MCF 10A (cell line): ENCODE measurements at regions not wholly inside any gene's neighbourhood (a gene's known extent, or its start where the extent isn't known, plus 50 kb on each side); places are given as distances from the start of the nearest gene placed in this dataset.

Experiments
- BruUV-seq: library from RNA; stranded (reverse); fragments of 400-500 nt; replicated peaks from 2 replicates; lab custom pipeline; 2021; lab: Mats Ljungman, UMichigan
- CTCF ChIA-PET: fragments of 300-600 bp; sonication (Branson Sonifier 250); formaldehyde crosslinking; extraction: SDS; loops from one replicate; lab custom pipeline; 2021; ENCODE audit warnings: antibody characterized with exemption, inconsistent platforms; lab: Yijun Ruan, JAX
- POLR2A ChIA-PET: fragments of 300-600, 350-650 bp; sonication (Branson Sonifier 250); formaldehyde crosslinking; extraction: SDS; loops from one replicate; lab custom pipeline; 2020; ENCODE audit warnings: antibody characterized with exemption, inconsistent platforms; lab: Yijun Ruan, JAX
- DNase-seq: peaks from one replicate; pipeline ENCODE4 v3.0.0-alpha.2; 2018; ENCODE audit not compliant: unreplicated experiment
- H3K27ac Mint-ChIP-seq: one replicate; pipeline ENCODE4 v1.8.0; 2022; ENCODE audit warnings: mild to moderate bottlenecking, low read depth, mixed read lengths; ENCODE audit not compliant: unreplicated experiment
- H3K27me3 Mint-ChIP-seq: one replicate; pipeline ENCODE4 v1.8.0; 2022; ENCODE audit warnings: mixed read lengths; ENCODE audit not compliant: insufficient read depth, unreplicated experiment
- H3K36me3 Mint-ChIP-seq: one replicate; pipeline ENCODE4 v1.8.0; 2022; ENCODE audit warnings: mild to moderate bottlenecking, moderate library complexity, mixed read lengths; ENCODE audit not compliant: insufficient read depth, unreplicated experiment
- H3K4me1 Mint-ChIP-seq: one replicate; pipeline ENCODE4 v1.8.0; 2022; ENCODE audit warnings: mixed read lengths; ENCODE audit not compliant: insufficient read depth, unreplicated experiment
- H3K4me3 Mint-ChIP-seq: one replicate; pipeline ENCODE4 v1.8.0; 2022; ENCODE audit warnings: mild to moderate bottlenecking, moderate library complexity, mixed read lengths; ENCODE audit not compliant: unreplicated experiment
- H3K9me3 Mint-ChIP-seq: one replicate; pipeline ENCODE4 v1.8.0; 2022; ENCODE audit warnings: mixed read lengths; ENCODE audit not compliant: unreplicated experiment
- CTCF ChIP-seq: fragments of 200-600 bp; IDR thresholded peaks from one replicate; pipeline ENCODE4 v1.8.0; 2022; ENCODE audit warnings: antibody characterized with exemption, mild to moderate bottlenecking; ENCODE audit not compliant: unreplicated experiment
- intact Hi-C: fragments of 100-400 bp; cut with micrococcal nuclease; formaldehyde crosslinking; loops from 2 replicates; pipeline ENCODE4 v1.14.1; 2022

- CTCF ChIA-PET = interaction anchor here (0.9 kb wide), 1 partner anchor 159 kb away, joined by 3 read pairs; no protein-coding TSS in a partner anchor
- Mint-ChIP-seq H3K27me3 (no peaks in the 10 kb centered on the region), H3K36me3 (no peaks in the 10 kb centered on the region), H3K4me1 (no peaks in the 10 kb centered on the region), H3K9me3 (no peaks in the 10 kb centered on the region), H3K27ac (no peak overlapping the region), H3K4me3 (no peak overlapping the region)
- DNase-seq = no peak
- POLR2A ChIA-PET = no interaction called here
- intact Hi-C loops = no loop called here
- TF ChIP-seq CTCF = no peak
- no TSS peak for BruUV-seq
Observed at GRCh38 chr2:153360239-153360638, 118.3 kb downstream of the RPRM start.

DNA sequence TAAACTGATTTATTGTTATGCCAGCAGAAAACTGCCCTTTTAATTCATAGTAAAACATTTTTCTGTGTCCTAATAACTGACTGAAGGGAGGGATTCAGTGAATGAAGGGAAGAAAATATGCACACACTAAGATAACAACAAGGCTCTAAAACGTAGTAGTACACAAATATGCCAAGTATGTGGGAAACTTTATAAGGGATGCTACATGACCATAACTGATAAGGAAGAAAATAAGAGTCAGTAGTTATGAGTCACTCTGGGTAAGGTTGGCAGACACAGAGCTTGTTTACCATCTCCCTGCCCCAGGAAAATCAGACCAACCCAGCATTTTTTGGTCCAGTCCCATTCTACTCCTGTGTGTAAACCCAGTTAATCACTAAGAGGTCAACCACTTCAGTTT, 124.2 kb downstream of the RPRM start:
- no peak for DNase-seq
- intact Hi-C loops = no loop called here
- no peaks in the 10 kb centered on the region for H3K27me3 Mint-ChIP-seq
- H3K27ac Mint-ChIP-seq = no peak overlapping the region
- TF ChIP-seq CTCF = no peak
- no peaks in the 10 kb centered on the region for H3K9me3 Mint-ChIP-seq
- H3K4me1 Mint-ChIP-seq = peaks cover 7% of the 10 kb centered on the region
- CTCF ChIA-PET = no interaction called here
- BruUV-seq = no TSS peak
- POLR2A ChIA-PET = no interaction called here
- no peak overlapping the region for H3K4me3 Mint-ChIP-seq
- H3K36me3 Mint-ChIP-seq = no peaks in the 10 kb centered on the region

GRCh38 chr2:153349603-153350002, 129.0 kb downstream of the RPRM start:
- Mint-ChIP-seq H3K9me3 (no peaks in the 10 kb centered on the region), H3K27me3 (no peaks in the 10 kb centered on the region), H3K27ac (no peak overlapping the region), H3K4me3 (no peak overlapping the region), H3K36me3 (no peaks in the 10 kb centered on the region), H3K4me1 (peaks cover 5% of the 10 kb centered on the region)
- ChIA-PET POLR2A (no interaction called here), CTCF (interaction anchor here (0.6 to 2.0 kb wide), 5 partner anchors 22 to 607 kb away, joined by 3 to 11 read pairs (median 3); partner anchors contain the start of gene RPRM)
- BruUV-seq = no TSS peak
- intact Hi-C loops = loop anchor here (10.0 kb wide), 1 partner anchor 125 kb away; the partner anchor contains the start of gene RPRM
- DNase-seq = no peak
- TF ChIP-seq CTCF = no peak

DNA sequence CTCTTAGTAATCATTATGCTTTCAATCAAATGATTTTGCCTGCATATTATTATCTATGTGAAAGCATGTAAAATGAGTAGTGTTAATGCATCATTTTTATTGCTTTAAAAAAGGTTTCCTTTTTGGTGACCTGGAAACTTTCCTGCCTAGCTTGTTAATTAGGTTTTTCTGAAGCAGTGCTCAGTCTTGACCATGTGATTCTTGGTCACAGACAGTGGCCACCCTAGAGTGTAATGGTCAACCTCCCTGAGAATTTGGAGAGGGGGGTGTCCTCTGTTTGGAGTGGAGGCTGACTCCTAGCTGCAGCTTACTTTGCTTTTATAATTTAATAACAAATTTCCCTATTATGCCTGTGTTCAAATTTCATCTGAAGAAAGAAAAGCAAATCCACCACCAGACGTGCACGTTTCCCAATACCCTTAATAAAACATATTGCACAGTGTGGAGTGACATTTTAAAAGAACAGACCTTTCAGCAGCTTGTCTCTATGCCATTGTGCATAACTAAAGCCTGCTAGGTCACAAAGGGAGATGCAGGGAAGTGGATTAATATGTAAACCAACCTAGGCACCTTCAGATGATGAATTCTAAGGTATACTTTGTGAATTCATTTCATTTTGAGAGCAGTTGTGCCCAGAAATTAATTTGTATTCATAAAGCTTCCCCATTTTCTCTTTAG, 130.6 kb downstream of the RPRM start:
- no peaks in the 10 kb centered on the region for H3K9me3 Mint-ChIP-seq
- H3K27ac Mint-ChIP-seq = no peak overlapping the region
- ChIA-PET POLR2A (no interaction called here), CTCF (interaction anchor here (1.1 to 2.0 kb wide), 2 partner anchors 144 to 606 kb away, joined by 3 to 4 read pairs; no protein-coding TSS in a partner anchor)
- DNase-seq = no peak
- no peaks in the 10 kb centered on the region for H3K4me1 Mint-ChIP-seq
- no peak for TF ChIP-seq CTCF
- intact Hi-C loops = loop anchor here (10.0 kb wide), 1 partner anchor 127 kb away; the partner anchor contains the start of gene RPRM
- H3K4me3 Mint-ChIP-seq = no peak overlapping the region
- H3K36me3 Mint-ChIP-seq = no peaks in the 10 kb centered on the region
- BruUV-seq = no TSS peak
- no peaks in the 10 kb centered on the region for H3K27me3 Mint-ChIP-seq
